ENCODE measurements at regions not wholly inside any gene's neighbourhood (a gene's known extent, or its start where the extent isn't known, plus 50 kb on each side); places are given as distances from the start of the nearest gene placed in this dataset.

GRCh38 chr10:16363741-16364140, 73.1 kb upstream of the PTER start:
- TF ChIP-seq CTCF (IDR thresholded peaks at IDR 0.05; ENCODE audit: poor library complexity) (no peak), EZH2phosphoT487 (IDR thresholded peaks at IDR 0.05; ENCODE audit: low read depth, severe bottlenecking, unreplicated experiment) (no peak)

Data from hepatocyte (in vitro differentiated cells).